ENCODE measurements at regions not wholly inside any gene's neighbourhood (a gene's known extent, or its start where the extent isn't known, plus 50 kb on each side); places are given as distances from the start of the nearest gene placed in this dataset.

- H3K4me3 ChIP-seq (ENCODE audit: low read depth, low read length), result no peak overlapping the region
- DNase-seq (ENCODE audit: low read depth in 4 of 6, low spot score in 6 of 6), result no peak
- no CpG with 5 or more reads among the region's 1 CpG for WGBS (ENCODE audit: insufficient coverage)
- no peaks in the 10 kb centered on the region for H3K36me3 ChIP-seq (ENCODE audit: control insufficient read depth, insufficient read depth, low read length)
- H3K27ac ChIP-seq (ENCODE audit: low read depth, low read length), result no peak overlapping the region
- no peaks in the 10 kb centered on the region for H3K9me3 ChIP-seq (ENCODE audit: control insufficient read depth, insufficient read depth, low read length)
- no peaks in the 10 kb centered on the region for H3K4me1 ChIP-seq (ENCODE audit: control insufficient read depth, insufficient read depth, low read length)
- H3K27me3 ChIP-seq (ENCODE audit: control insufficient read depth, insufficient read depth, low read length), result no peaks in the 10 kb centered on the region
Observed at GRCh38 chr5:51028394-51028793, 354.9 kb upstream of the ISL1 start.

DNA sequence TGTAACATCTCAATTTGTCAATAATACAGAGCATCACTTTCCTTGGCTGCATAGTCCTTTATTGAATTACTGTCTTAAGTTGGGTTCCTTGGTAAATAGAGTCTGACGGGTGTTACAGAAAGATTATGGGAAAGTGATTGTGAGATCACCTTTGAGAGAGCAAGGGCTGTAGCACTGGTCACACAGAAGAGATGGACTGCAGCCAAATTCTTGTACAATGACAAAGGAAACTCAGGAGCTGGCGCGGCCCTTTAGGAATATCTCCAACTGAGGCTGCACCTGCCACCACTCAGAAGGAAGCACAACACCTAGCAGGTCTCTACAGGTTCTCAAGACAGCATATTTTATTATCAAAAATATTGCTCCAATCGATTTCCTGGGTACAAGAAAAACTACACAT is 350.0 kb upstream of the ISL1 start:
- Histone ChIP-seq H3K4me3 (ENCODE audit: low read depth, low read length) (no peak overlapping the region), H3K4me1 (ENCODE audit: control insufficient read depth, insufficient read depth, low read length) (no peaks in the 10 kb centered on the region), H3K9me3 (ENCODE audit: control insufficient read depth, insufficient read depth, low read length) (no peaks in the 10 kb centered on the region), H3K27ac (ENCODE audit: low read depth, low read length) (no peak overlapping the region), H3K27me3 (ENCODE audit: control insufficient read depth, insufficient read depth, low read length) (no peaks in the 10 kb centered on the region), H3K36me3 (ENCODE audit: control insufficient read depth, insufficient read depth, low read length) (no peaks in the 10 kb centered on the region)
- no peak for DNase-seq (ENCODE audit: low read depth in 4 of 6, low spot score in 6 of 6)
- 70% methylated on average over 3 of the region's 4 CpGs for WGBS (ENCODE audit: insufficient coverage)

DNA sequence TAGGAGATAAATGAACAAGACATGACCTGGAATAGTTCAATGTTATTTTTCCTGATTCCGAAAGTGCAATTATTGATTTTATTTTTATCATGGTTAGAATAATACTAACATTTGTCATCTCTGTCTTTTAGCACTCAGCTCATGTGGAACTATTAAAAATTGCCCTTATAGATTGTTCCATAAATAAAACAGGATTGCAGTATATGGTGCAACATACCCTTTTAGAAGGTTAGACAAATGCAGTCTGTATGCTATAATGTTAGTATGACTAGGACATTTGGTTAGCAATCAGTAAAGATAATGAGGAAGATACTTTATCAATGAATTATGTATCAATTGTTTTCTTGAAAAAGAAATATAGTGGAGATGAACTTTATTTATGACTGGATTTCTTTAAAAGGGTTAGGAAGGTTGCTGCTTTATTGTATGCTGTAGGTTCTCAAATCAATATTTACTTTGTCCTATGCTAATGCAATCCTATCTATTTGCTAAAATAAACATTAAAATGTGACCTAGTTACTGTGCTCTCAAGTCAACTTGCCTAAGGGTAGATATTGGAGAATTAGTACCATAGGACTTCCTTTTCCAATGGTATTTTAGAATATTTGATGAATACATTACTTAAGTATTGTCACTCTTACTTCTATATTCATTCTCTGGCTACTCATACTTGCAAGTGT is 348.9 kb upstream of the ISL1 start:
- Histone ChIP-seq H3K27me3 (ENCODE audit: control insufficient read depth, insufficient read depth, low read length) (no peaks in the 10 kb centered on the region), H3K9me3 (ENCODE audit: control insufficient read depth, insufficient read depth, low read length) (no peaks in the 10 kb centered on the region), H3K4me3 (ENCODE audit: low read depth, low read length) (no peak overlapping the region), H3K36me3 (ENCODE audit: control insufficient read depth, insufficient read depth, low read length) (no peaks in the 10 kb centered on the region), H3K4me1 (ENCODE audit: control insufficient read depth, insufficient read depth, low read length) (no peaks in the 10 kb centered on the region), H3K27ac (ENCODE audit: low read depth, low read length) (no peak overlapping the region)
- no peak for DNase-seq (ENCODE audit: low read depth in 4 of 6, low spot score in 6 of 6)
- WGBS (ENCODE audit: insufficient coverage), result no CpG with 5 or more reads among the region's 1 CpG

- no peaks in the 10 kb centered on the region for H3K9me3 ChIP-seq (ENCODE audit: control insufficient read depth, insufficient read depth, low read length)
- no peaks in the 10 kb centered on the region for H3K36me3 ChIP-seq (ENCODE audit: control insufficient read depth, insufficient read depth, low read length)
- no peak overlapping the region for H3K4me3 ChIP-seq (ENCODE audit: low read depth, low read length)
- H3K27me3 ChIP-seq (ENCODE audit: control insufficient read depth, insufficient read depth, low read length), result no peaks in the 10 kb centered on the region
- no peak overlapping the region for H3K27ac ChIP-seq (ENCODE audit: low read depth, low read length)
- DNase-seq (ENCODE audit: low read depth in 4 of 6, low spot score in 6 of 6), result peak in 1 of 6 donors; percentile 53
- 100% methylated on average over 1 of the region's 6 CpGs for WGBS (ENCODE audit: insufficient coverage)
- H3K4me1 ChIP-seq (ENCODE audit: control insufficient read depth, insufficient read depth, low read length), result no peaks in the 10 kb centered on the region
Observed at GRCh38 chr5:51039424-51040329, 343.6 kb upstream of the ISL1 start.

- no peaks in the 10 kb centered on the region for H3K27me3 ChIP-seq (ENCODE audit: control insufficient read depth, insufficient read depth, low read length)
- no peak overlapping the region for H3K4me3 ChIP-seq (ENCODE audit: low read depth, low read length)
- no peaks in the 10 kb centered on the region for H3K4me1 ChIP-seq (ENCODE audit: control insufficient read depth, insufficient read depth, low read length)
- no peaks in the 10 kb centered on the region for H3K9me3 ChIP-seq (ENCODE audit: control insufficient read depth, insufficient read depth, low read length)
- WGBS (ENCODE audit: insufficient coverage), result no CpG with 5 or more reads among the region's 5 CpGs
- H3K27ac ChIP-seq (ENCODE audit: low read depth, low read length), result no peak overlapping the region
- no peaks in the 10 kb centered on the region for H3K36me3 ChIP-seq (ENCODE audit: control insufficient read depth, insufficient read depth, low read length)
- no peak for DNase-seq (ENCODE audit: low read depth in 4 of 6, low spot score in 6 of 6)
Observed at GRCh38 chr5:51043745-51044144, 339.5 kb upstream of the ISL1 start.

- Histone ChIP-seq H3K27ac (ENCODE audit: low read depth, low read length) (no peak overlapping the region), H3K27me3 (ENCODE audit: control insufficient read depth, insufficient read depth, low read length) (no peaks in the 10 kb centered on the region), H3K4me3 (ENCODE audit: low read depth, low read length) (no peak overlapping the region), H3K36me3 (ENCODE audit: control insufficient read depth, insufficient read depth, low read length) (no peaks in the 10 kb centered on the region), H3K9me3 (ENCODE audit: control insufficient read depth, insufficient read depth, low read length) (no peaks in the 10 kb centered on the region), H3K4me1 (ENCODE audit: control insufficient read depth, insufficient read depth, low read length) (no peaks in the 10 kb centered on the region)
- DNase-seq (ENCODE audit: low read depth in 4 of 6, low spot score in 6 of 6), result peak in 1 of 6 donors; percentile 14
- WGBS (ENCODE audit: insufficient coverage), result 71% methylated on average over 3 of the region's 4 CpGs
Observed at GRCh38 chr5:51047369-51047768, 335.9 kb upstream of the ISL1 start.

- no peak overlapping the region for H3K4me3 ChIP-seq (ENCODE audit: low read depth, low read length)
- no peaks in the 10 kb centered on the region for H3K4me1 ChIP-seq (ENCODE audit: control insufficient read depth, insufficient read depth, low read length)
- no peak for DNase-seq (ENCODE audit: low read depth in 4 of 6, low spot score in 6 of 6)
- H3K9me3 ChIP-seq (ENCODE audit: control insufficient read depth, insufficient read depth, low read length), result no peaks in the 10 kb centered on the region
- no peaks in the 10 kb centered on the region for H3K36me3 ChIP-seq (ENCODE audit: control insufficient read depth, insufficient read depth, low read length)
- no peak overlapping the region for H3K27ac ChIP-seq (ENCODE audit: low read depth, low read length)
- H3K27me3 ChIP-seq (ENCODE audit: control insufficient read depth, insufficient read depth, low read length), result no peaks in the 10 kb centered on the region
- no CpG with 5 or more reads among the region's 2 CpGs for WGBS (ENCODE audit: insufficient coverage)
Observed at GRCh38 chr5:51053361-51053760, 329.9 kb upstream of the ISL1 start.

- no peak for DNase-seq (ENCODE audit: low read depth in 4 of 6, low spot score in 6 of 6)
- Histone ChIP-seq H3K27ac (ENCODE audit: low read depth, low read length) (no peak overlapping the region), H3K36me3 (ENCODE audit: control insufficient read depth, insufficient read depth, low read length) (no peaks in the 10 kb centered on the region), H3K9me3 (ENCODE audit: control insufficient read depth, insufficient read depth, low read length) (no peaks in the 10 kb centered on the region), H3K27me3 (ENCODE audit: control insufficient read depth, insufficient read depth, low read length) (no peaks in the 10 kb centered on the region), H3K4me3 (ENCODE audit: low read depth, low read length) (no peak overlapping the region), H3K4me1 (ENCODE audit: control insufficient read depth, insufficient read depth, low read length) (no peaks in the 10 kb centered on the region)
- 67% methylated on average over 2 of the region's 5 CpGs for WGBS (ENCODE audit: insufficient coverage)
Observed at GRCh38 chr5:51060953-51061352, 322.3 kb upstream of the ISL1 start.

DNA sequence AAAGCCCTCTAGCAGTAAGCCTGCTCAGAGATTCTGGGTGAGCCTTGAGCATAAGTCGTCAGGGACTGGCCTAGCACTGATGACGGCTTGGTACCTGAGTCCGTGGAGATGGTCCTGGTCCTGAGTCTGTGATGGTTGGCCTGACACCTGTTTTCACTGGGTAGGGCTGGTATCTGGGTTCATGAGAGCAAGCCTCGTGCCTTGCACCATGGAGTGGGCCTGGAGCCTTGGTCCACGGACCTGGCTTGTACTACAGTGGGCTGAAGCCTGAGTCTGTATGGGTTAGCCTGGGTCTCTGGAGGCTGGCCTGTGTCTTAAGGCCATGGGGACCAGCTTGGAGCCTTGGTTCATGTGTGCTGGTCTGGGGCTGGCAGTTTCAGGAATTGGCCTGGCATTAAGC is 310.3 kb upstream of the ISL1 start:
- DNase-seq (ENCODE audit: low read depth in 4 of 6, low spot score in 6 of 6), result no peak
- Histone ChIP-seq H3K27ac (ENCODE audit: low read depth, low read length) (no peak overlapping the region), H3K27me3 (ENCODE audit: control insufficient read depth, insufficient read depth, low read length) (no peaks in the 10 kb centered on the region), H3K4me3 (ENCODE audit: low read depth, low read length) (no peak overlapping the region), H3K9me3 (ENCODE audit: control insufficient read depth, insufficient read depth, low read length) (peaks cover 3% of the 10 kb centered on the region), H3K4me1 (ENCODE audit: control insufficient read depth, insufficient read depth, low read length) (no peaks in the 10 kb centered on the region), H3K36me3 (ENCODE audit: control insufficient read depth, insufficient read depth, low read length) (no peaks in the 10 kb centered on the region)
- WGBS (ENCODE audit: insufficient coverage), result 88% methylated on average over 5 of the region's 5 CpGs

DNA sequence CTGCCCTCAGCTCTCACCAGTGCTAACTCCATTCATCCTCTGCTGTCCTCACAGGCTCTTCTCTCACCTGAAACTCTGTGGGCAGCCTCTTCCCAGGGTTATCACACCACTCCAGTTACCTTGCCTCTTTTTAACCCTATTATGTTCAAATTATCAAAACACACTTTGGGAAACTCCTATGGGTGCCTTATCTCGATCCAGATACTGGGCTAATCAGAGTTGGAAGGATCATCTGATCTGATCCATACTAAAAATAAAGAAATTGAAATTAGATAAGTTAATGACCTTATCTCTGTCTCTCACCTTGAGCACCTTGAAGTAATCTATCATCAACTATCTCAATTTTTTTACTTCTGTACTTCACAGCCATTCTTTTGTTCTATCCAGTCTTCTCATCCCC is 300.5 kb upstream of the ISL1 start:
- Histone ChIP-seq H3K4me3 (ENCODE audit: low read depth, low read length) (no peak overlapping the region), H3K4me1 (ENCODE audit: control insufficient read depth, insufficient read depth, low read length) (no peaks in the 10 kb centered on the region), H3K36me3 (ENCODE audit: control insufficient read depth, insufficient read depth, low read length) (no peaks in the 10 kb centered on the region), H3K27ac (ENCODE audit: low read depth, low read length) (no peak overlapping the region), H3K27me3 (ENCODE audit: control insufficient read depth, insufficient read depth, low read length) (no peaks in the 10 kb centered on the region), H3K9me3 (ENCODE audit: control insufficient read depth, insufficient read depth, low read length) (no peaks in the 10 kb centered on the region)
- no CpG with 5 or more reads among the region's 1 CpG for WGBS (ENCODE audit: insufficient coverage)
- no peak for DNase-seq (ENCODE audit: low read depth in 4 of 6, low spot score in 6 of 6)
